ENCODE measurements at regions not wholly inside any gene's neighbourhood (a gene's known extent, or its start where the extent isn't known, plus 50 kb on each side); places are given as distances from the start of the nearest gene placed in this dataset.

DNA sequence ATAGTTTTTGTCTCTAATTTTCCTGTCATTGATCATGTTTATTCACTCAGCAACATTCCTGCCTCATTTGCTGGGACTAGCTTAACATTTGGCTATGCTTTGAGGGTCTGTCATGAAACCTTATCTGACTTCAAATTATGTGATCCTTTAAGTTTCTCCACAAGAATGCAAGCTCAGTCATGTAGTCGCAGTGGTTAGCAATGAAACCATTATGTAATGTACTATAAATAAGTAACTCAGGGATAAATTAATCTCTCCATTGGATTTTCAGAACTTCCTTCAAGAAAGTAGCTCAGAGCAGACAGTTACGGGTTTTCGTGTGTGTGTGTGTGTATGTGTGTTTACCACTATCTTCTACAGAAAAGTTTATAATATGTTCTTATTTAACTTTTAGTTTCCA is 993.6 kb downstream of the ADGRL3 start:
- no peak overlapping the region for H3K4me3 ChIP-seq (ENCODE audit: low read depth, low read length)
- no peak for DNase-seq (ENCODE audit: low read depth)

DNA sequence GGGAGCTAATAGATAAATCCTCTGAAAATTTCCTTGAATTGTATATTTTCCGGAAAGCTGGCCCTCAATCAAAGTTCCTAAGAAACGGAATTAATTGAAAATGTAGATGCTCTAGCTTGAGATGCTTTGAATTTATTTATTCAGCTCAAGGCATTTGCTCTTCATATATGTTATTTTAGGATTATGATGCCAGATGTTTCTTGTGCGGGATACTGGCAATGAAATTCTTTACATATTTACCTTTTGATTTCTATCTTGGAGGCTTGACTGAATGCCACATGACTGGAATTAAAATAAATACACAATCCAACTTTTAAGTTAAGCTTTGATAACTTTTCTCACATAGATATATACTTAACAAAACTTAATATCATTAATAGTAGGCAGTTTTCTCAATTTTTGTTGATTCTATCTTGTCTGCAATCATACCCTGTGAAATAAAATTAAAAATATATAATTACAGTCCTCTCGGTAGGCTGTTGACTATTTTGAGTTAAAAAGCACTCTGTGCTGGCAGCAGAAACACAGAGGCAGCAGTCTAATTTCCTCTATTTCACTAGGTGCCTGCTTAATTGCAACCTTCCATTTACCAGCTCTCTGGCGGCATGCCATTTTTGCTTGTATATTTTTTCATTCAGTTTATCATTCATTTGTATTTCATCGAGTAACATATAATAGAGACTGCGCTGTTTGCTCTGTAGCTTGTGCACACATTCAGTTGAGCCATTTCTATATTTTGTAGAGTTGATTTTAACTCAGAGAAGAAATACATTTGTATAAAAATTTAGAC is 991.5 kb downstream of the ADGRL3 start:
- no peak overlapping the region for H3K4me3 ChIP-seq (ENCODE audit: low read depth, low read length)
- no peak for DNase-seq (ENCODE audit: low read depth)

- no peak for DNase-seq (ENCODE audit: low read depth)
- no peak overlapping the region for H3K4me3 ChIP-seq (ENCODE audit: low read depth, low read length)
These were observed 970.1 kb downstream of the ADGRL3 start for GRCh38 chr4:62170235-62170634.

GRCh38 chr4:62168681-62169080 is 968.6 kb downstream of the ADGRL3 start:
- H3K4me3 ChIP-seq (ENCODE audit: low read depth, low read length), result no peak overlapping the region
- DNase-seq (ENCODE audit: low read depth), result no peak

GRCh38 chr4:62162606-62163005 is 962.5 kb downstream of the ADGRL3 start:
- H3K4me3 ChIP-seq (ENCODE audit: low read depth, low read length), result no peak overlapping the region
- DNase-seq (ENCODE audit: low read depth), result no peak

DNA sequence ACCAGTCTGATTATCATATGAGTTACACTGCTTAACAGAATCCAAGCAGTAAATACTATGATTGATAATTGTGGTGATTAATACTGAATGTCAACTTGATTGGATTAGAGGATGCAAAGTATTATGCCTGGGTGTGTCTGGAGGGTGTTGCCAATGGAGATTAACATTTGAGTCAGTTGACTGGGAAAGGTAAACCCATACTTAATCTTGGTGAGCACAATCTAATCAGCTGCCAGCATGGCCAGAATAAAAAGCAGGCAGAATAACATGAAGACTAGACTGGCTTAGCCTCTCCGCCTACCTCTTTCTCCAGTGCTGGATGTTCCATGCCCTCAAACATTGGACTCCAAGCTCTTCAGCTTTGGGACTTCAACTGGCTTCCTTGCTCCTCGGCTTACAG is 961.3 kb downstream of the ADGRL3 start:
- no peak for DNase-seq (ENCODE audit: low read depth)
- no peak overlapping the region for H3K4me3 ChIP-seq (ENCODE audit: low read depth, low read length)

DNA sequence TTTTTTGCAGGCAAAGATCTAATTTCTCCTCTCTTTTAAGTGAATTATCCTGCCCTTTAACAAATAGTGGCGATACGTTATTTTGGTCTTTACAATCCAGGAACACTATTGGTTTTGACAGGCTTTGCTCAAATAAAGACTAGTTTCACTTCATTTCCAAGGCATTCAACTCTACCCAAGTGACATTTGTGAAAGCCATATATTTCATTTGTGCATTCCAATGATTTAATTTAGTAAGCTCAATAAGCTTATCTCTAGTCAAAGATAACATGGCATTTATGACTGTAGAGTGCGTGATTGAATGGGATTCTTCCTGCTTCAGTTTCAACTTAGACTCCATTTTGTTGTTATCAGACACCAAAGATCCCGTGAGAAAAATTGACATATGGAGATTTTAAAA is 959.8 kb downstream of the ADGRL3 start:
- no peak overlapping the region for H3K4me3 ChIP-seq (ENCODE audit: low read depth, low read length)
- no peak for DNase-seq (ENCODE audit: low read depth)

GRCh38 chr4:62159306-62159705 is 959.2 kb downstream of the ADGRL3 start:
- DNase-seq (ENCODE audit: low read depth), result no peak
- no peak overlapping the region for H3K4me3 ChIP-seq (ENCODE audit: low read depth, low read length)

DNA sequence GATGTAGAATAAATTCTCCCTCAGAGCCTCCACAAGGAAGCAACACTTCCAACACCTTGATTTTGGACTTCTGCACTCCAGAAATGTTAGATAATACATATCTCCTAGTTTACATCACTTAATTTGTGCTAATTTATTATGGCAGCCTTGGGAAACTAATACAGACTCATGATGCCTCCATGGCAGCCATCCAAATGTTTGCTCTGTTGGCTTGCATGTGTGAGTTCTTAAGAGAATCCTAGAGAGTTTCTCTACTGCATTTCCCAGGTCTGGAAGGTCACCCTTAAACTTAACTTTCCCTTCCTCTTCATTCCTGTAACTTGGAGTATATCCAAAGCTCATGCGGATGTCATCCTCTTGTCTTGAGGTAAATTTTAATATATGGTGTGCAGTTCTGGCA is 956.1 kb downstream of the ADGRL3 start:
- no peak for DNase-seq (ENCODE audit: low read depth)
- no peak overlapping the region for H3K4me3 ChIP-seq (ENCODE audit: low read depth, low read length)

DNA sequence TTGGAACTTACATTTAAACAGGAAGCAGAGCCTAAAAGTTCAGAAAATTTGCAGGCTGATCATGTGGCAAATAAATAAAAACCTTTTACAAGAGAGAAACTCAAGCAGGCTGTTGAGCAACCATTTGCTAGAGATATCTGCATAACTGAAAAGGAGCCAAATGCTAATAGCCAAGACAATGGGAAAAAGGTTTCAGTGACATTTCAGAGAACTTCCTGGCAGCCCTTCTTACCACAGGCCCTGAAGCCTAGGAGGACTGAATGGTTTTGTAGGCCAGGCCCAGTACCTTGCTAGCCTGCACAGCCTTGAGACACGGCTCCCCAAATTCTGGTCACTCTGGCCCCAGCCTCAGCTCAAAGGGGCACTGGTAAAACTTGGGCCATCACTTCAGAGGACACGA is 945.1 kb downstream of the ADGRL3 start:
- no peak for DNase-seq (ENCODE audit: low read depth)
- no peak overlapping the region for H3K4me3 ChIP-seq (ENCODE audit: low read depth, low read length)

- no peak overlapping the region for H3K4me3 ChIP-seq (ENCODE audit: low read depth, low read length)
- DNase-seq (ENCODE audit: low read depth), result no peak
These were observed 944.3 kb downstream of the ADGRL3 start for GRCh38 chr4:62144431-62144830.

GRCh38 chr4:62135565-62136156 is 935.5 kb downstream of the ADGRL3 start:
- DNase-seq (ENCODE audit: low read depth), result no peak
- H3K4me3 ChIP-seq (ENCODE audit: low read depth, low read length), result no peak overlapping the region

GRCh38 chr4:62133977-62134376 is 933.9 kb downstream of the ADGRL3 start:
- no peak for DNase-seq (ENCODE audit: low read depth)
- no peak overlapping the region for H3K4me3 ChIP-seq (ENCODE audit: low read depth, low read length)

DNA sequence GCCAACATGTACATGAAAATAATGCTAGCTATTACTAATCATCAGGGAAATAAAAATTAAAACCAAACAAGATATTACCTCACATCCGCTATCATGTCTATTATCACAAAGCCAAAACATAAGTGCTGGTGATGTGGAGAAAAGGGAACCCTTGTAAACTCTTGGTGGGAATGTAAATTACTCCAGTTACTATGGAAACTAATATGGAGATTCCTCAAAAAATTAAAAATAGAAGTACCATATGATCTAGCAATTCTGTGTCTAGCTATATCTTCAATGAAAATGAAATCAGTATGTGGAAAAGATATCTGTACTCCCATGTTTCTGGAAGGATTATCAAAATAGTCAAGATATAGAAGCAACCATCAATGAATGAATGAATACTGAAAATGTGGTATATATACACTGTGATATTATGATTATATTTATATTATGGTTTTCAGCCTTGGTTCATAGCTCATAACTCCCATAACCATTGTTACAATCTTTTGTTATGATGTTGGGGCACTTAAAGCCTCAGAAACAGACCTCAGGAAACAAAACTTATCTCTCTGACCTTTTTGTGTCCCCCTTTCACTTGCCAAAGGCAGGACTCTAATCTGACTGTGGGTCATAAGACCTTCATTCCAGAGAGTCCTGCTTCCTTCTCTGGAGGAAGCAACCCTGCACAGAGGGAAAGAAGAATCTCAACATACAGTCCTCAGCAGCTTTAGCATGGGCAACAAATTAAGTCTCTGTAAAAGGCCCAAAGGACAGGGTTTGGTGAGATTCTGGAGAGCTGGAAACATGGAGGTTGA is 933.2 kb downstream of the ADGRL3 start:
- no peak for DNase-seq (ENCODE audit: low read depth)
- no peak overlapping the region for H3K4me3 ChIP-seq (ENCODE audit: low read depth, low read length)

GRCh38 chr4:62131049-62131448 is 930.9 kb downstream of the ADGRL3 start:
- H3K4me3 ChIP-seq (ENCODE audit: low read depth, low read length), result no peak overlapping the region
- no peak for DNase-seq (ENCODE audit: low read depth)

- H3K4me3 ChIP-seq (ENCODE audit: low read depth, low read length), result no peak overlapping the region
- no peak for DNase-seq (ENCODE audit: low read depth)
These were observed 930.5 kb downstream of the ADGRL3 start for GRCh38 chr4:62130637-62131036.

DNA sequence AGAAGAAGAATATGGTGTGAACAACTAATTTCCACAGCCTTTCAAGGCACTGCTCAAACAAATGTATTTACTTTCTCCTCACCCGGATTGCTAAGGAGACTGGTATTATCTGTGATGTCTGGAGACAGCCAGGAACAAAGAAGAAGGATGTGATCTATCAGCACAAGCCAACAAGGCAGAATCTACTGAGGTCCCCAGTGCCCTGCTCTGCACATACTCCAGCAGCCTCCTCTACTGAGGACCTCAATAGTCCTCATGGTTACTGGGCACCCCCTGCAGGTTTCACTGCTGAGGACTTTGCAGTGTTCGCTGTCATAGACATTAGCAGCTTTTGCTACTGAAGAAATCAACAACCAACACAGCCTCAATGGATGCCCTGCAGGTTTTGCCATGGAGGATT is 930.1 kb downstream of the ADGRL3 start:
- H3K4me3 ChIP-seq (ENCODE audit: low read depth, low read length), result no peak overlapping the region

More for the DNA sequence above, 930.1 kb downstream of the ADGRL3 start:
- DNase-seq (ENCODE audit: low read depth), result no peak
